ENCODE measurements at regions not wholly inside any gene's neighbourhood (a gene's known extent, or its start where the extent isn't known, plus 50 kb on each side); places are given as distances from the start of the nearest gene placed in this dataset.

DNA sequence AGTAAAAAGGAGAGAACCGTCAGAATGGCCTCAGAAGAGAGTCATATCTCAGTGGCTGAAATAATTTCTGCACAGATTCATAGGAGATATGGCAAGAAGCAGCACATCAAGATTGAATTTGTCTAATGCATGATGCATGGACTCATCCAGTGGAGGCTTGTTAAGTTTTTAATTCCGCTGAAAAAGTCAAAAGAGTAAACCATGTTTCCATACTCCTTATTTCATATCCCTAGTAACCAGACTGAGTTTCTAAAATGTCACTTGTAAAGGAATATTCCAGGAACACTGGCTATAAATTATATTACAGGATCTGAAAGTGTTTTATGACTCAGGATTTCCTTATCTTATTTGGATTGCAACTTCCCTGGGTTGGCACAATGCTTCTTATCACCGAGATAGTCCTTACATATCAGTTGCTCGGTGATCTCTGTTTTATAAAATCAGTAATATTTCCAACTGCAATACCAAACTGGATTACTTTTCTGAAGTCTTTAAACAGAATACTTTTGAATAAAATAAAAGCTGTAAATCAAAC lies 180.2 kb upstream of the TSC22D1 start:
- no peak for FAIRE-seq
- no peak for DNase-seq (ENCODE audit: insufficient read length)
- TF ChIP-seq TAF1 (IDR thresholded peaks at IDR 0.05; ENCODE audit: borderline replicate concordance, low read depth, low read length) (no peak), POLR2A (IDR thresholded peaks at IDR 0.05; ENCODE audit: low read depth, low read length) (no peak), POLR2AphosphoS5 (IDR thresholded peaks at IDR 0.05; ENCODE audit: low read depth, low read length) (no peak)

GRCh38 chr13:44755872-44756271 lies 179.7 kb upstream of the TSC22D1 start:
- TF ChIP-seq POLR2AphosphoS5 (IDR thresholded peaks at IDR 0.05; ENCODE audit: low read depth, low read length) (no peak), POLR2A (IDR thresholded peaks at IDR 0.05; ENCODE audit: low read depth, low read length) (no peak), TAF1 (IDR thresholded peaks at IDR 0.05; ENCODE audit: borderline replicate concordance, low read depth, low read length) (no peak)
- FAIRE-seq (no peak), DNase-seq (ENCODE audit: insufficient read length) (no peak)

DNA sequence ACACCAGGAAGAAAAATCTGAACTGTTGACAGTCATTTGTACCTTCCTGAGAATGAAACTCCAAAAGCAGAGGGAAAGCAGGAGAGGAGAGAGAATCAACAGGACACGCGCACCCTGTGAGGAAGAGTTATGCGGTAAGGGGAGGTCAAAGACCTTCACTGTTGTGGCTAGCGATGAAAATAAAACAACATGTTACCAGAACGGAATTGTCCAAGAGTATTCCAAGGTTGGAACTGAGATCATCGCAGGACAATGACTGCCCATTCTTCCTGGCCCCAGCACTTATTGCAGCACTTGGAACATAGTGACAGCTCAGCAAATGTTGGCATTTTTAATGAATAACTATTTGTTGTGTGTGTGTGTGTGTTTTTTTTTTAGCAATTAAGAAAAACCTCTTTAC lies 176.0 kb upstream of the TSC22D1 start:
- no peak for TF ChIP-seq POLR2AphosphoS5 (IDR thresholded peaks at IDR 0.05; ENCODE audit: low read depth, low read length)
- TF ChIP-seq POLR2A (IDR thresholded peaks at IDR 0.05; ENCODE audit: low read depth, low read length): no peak
- TF ChIP-seq TAF1 (IDR thresholded peaks at IDR 0.05; ENCODE audit: borderline replicate concordance, low read depth, low read length): no peak
- DNase-seq (ENCODE audit: insufficient read length) (no peak), FAIRE-seq (no peak)

- FAIRE-seq (no peak), DNase-seq (ENCODE audit: insufficient read length) (no peak)
- no peak for TF ChIP-seq TAF1 (IDR thresholded peaks at IDR 0.05; ENCODE audit: borderline replicate concordance, low read depth, low read length)
- no peak for TF ChIP-seq POLR2A (IDR thresholded peaks at IDR 0.05; ENCODE audit: low read depth, low read length)
- TF ChIP-seq POLR2AphosphoS5 (IDR thresholded peaks at IDR 0.05; ENCODE audit: low read depth, low read length): no peak
These were observed 174.5 kb upstream of the TSC22D1 start for GRCh38 chr13:44750630-44751029.

DNA sequence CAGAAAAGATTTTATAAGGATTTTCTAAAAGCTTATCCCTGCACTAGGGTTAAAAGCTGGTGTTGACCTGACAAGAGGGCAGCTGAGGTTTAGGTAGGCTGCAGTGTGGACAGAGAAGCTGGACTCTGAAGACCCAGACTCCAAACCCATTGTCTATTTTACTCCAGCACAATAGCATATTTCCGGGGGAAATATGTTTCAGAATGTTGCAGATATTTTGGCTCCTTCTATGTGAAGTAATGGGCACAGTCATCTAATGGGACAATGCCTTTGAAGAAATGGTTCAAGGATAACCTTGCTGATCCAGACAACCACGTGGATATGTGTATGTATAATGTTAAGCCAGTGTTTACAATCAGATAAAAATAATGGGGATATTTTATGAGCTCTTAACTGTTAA lies 173.8 kb upstream of the TSC22D1 start:
- no peak for TF ChIP-seq POLR2A (IDR thresholded peaks at IDR 0.05; ENCODE audit: low read depth, low read length)
- TF ChIP-seq TAF1 (IDR thresholded peaks at IDR 0.05; ENCODE audit: borderline replicate concordance, low read depth, low read length): no peak
- no peak for TF ChIP-seq POLR2AphosphoS5 (IDR thresholded peaks at IDR 0.05; ENCODE audit: low read depth, low read length)
- DNase-seq (ENCODE audit: insufficient read length) (no peak), FAIRE-seq (no peak)

- DNase-seq (ENCODE audit: insufficient read length) (no peak), FAIRE-seq (no peak)
- TF ChIP-seq TAF1 (IDR thresholded peaks at IDR 0.05; ENCODE audit: borderline replicate concordance, low read depth, low read length) (no peak), POLR2AphosphoS5 (IDR thresholded peaks at IDR 0.05; ENCODE audit: low read depth, low read length) (no peak), POLR2A (IDR thresholded peaks at IDR 0.05; ENCODE audit: low read depth, low read length) (no peak)
These were observed 172.3 kb upstream of the TSC22D1 start for GRCh38 chr13:44748439-44748838.

DNA sequence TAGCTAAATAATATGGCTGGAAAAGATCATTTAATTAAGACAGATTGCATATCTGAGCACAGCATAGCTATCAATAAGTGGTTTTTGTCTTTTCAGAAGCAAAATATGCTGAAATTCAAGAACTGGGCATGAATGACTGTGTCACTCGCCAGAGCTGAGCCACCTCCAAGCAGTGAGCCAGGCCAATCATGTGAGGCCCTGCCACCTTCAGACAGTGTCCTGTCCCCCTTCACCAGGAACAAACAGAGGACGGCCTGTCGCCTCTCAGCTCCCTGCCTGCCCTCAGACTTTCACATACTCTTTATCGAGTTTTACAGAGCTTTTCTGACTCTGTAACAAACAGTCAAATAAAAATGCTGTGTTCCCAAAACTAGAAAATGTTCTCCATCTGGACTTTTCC lies 171.0 kb upstream of the TSC22D1 start:
- FAIRE-seq: no peak
- no peak for TF ChIP-seq POLR2A (IDR thresholded peaks at IDR 0.05; ENCODE audit: low read depth, low read length)
- TF ChIP-seq TAF1 (IDR thresholded peaks at IDR 0.05; ENCODE audit: borderline replicate concordance, low read depth, low read length): no peak
- TF ChIP-seq POLR2AphosphoS5 (IDR thresholded peaks at IDR 0.05; ENCODE audit: low read depth, low read length): no peak
- no peak for DNase-seq (ENCODE audit: insufficient read length)

DNA sequence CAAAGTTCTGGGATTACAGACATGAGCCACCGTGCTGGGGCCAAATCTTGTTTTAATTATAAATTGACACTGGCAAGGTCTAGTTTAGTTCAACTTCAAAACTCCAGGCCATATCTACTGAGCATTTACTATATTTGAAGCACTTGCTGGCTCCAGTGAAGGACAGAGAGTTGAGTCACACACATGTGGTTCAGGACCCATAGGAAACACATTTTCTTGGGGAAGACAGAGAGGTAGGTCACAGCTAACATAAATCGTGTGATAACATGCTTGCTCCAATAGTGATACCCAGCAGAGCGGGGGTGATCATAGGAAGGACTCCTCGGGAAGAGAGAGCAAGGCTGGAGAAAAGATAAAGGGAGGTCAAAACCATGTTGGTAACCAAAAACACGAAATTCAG lies 170.6 kb upstream of the TSC22D1 start:
- DNase-seq (ENCODE audit: insufficient read length) (no peak), FAIRE-seq (no peak)
- no peak for TF ChIP-seq POLR2AphosphoS5 (IDR thresholded peaks at IDR 0.05; ENCODE audit: low read depth, low read length)
- no peak for TF ChIP-seq POLR2A (IDR thresholded peaks at IDR 0.05; ENCODE audit: low read depth, low read length)
- no peak for TF ChIP-seq TAF1 (IDR thresholded peaks at IDR 0.05; ENCODE audit: borderline replicate concordance, low read depth, low read length)

GRCh38 chr13:44744880-44745633 lies 168.9 kb upstream of the TSC22D1 start:
- no peak for DNase-seq (ENCODE audit: insufficient read length)
- TF ChIP-seq POLR2A (IDR thresholded peaks at IDR 0.05; ENCODE audit: low read depth, low read length) (no peak), POLR2AphosphoS5 (IDR thresholded peaks at IDR 0.05; ENCODE audit: low read depth, low read length) (no peak), TAF1 (IDR thresholded peaks at IDR 0.05; ENCODE audit: borderline replicate concordance, low read depth, low read length) (no peak)
- FAIRE-seq: no peak

GRCh38 chr13:44739539-44739938 lies 163.4 kb upstream of the TSC22D1 start:
- TF ChIP-seq POLR2A (IDR thresholded peaks at IDR 0.05; ENCODE audit: low read depth, low read length) (no peak), POLR2AphosphoS5 (IDR thresholded peaks at IDR 0.05; ENCODE audit: low read depth, low read length) (no peak), TAF1 (IDR thresholded peaks at IDR 0.05; ENCODE audit: borderline replicate concordance, low read depth, low read length) (no peak)
- FAIRE-seq: no peak
- no peak for DNase-seq (ENCODE audit: insufficient read length)

DNA sequence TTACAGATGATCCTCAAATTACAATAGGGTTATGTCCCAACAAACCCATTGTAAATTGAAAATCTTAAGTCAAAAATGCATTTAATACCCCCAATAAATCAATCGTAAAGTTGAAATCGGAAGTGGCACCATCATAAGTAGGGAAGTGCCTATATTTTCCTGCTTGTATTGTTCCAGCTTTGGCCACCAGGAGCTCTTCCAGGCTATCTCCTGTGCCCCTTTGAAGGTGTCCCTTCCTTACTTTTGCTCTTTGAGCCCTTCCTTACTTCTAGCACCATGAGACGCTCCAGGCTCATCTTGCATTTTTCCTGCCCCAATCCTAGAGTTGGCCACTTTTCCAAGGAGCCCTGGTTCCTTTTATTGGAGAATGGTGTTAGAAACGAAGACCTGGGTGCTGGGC lies 163.0 kb upstream of the TSC22D1 start:
- TF ChIP-seq TAF1 (IDR thresholded peaks at IDR 0.05; ENCODE audit: borderline replicate concordance, low read depth, low read length) (no peak), POLR2AphosphoS5 (IDR thresholded peaks at IDR 0.05; ENCODE audit: low read depth, low read length) (no peak), POLR2A (IDR thresholded peaks at IDR 0.05; ENCODE audit: low read depth, low read length) (no peak)
- DNase-seq (ENCODE audit: insufficient read length) (no peak), FAIRE-seq (no peak)

DNA sequence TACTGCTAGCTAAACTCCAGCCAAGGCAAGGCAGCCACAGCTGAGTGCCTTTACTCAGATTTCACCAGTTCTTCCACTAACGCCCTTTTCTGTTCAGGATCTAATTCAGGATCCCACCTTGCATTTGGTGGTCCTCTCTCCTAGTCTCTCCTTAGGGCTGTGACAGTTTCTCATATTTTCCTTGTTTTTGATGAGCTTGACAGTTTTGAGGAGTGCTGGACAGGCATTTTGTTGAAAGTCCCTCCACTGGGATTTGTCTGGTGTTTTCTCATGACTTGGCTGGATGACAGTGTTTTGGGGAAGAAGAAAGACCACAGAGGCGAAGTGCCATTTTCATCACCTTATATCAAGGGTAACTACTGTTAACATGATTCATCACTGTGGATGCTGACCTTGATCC lies 162.3 kb upstream of the TSC22D1 start:
- DNase-seq (ENCODE audit: insufficient read length) (no peak), FAIRE-seq (no peak)
- no peak for TF ChIP-seq POLR2AphosphoS5 (IDR thresholded peaks at IDR 0.05; ENCODE audit: low read depth, low read length)
- TF ChIP-seq POLR2A (IDR thresholded peaks at IDR 0.05; ENCODE audit: low read depth, low read length): no peak
- TF ChIP-seq TAF1 (IDR thresholded peaks at IDR 0.05; ENCODE audit: borderline replicate concordance, low read depth, low read length): no peak
